Left lung (tissue), 4 donors: ENCODE measurements at regions not wholly inside any gene's neighbourhood (a gene's known extent, or its start where the extent isn't known, plus 50 kb on each side); places are given as distances from the start of the nearest gene placed in this dataset.
"Not testable (repeated sequence)": the region's sequence is repeated elsewhere in the genome, so short reads cannot be mapped to it uniquely, and the experiment has no call there.

Experiments used
- ATAC-seq: fragments of 200-7000 bp; cut with Tn5 transposase; one replicate; pipeline ENCODE4 v1.9.1; 2020; ENCODE audit warnings: moderate library complexity
- DNase-seq, 4 donors: peaks; one replicate each; pipeline ENCODE4 v3.0.0-alpha.2; 2013 to 2020
- H3K27ac ChIP-seq, 2 donors: fragments of 200-600 bp; sonication (generic) in 1 of 2; one replicate each; pipeline versions ENCODE4 v1.5.0 to v1.8.0; 2020 to 2021
- H3K27me3 ChIP-seq, 2 donors: fragments of 200-600 bp; sonication (generic) in 1 of 2; one replicate each; pipeline versions ENCODE4 v1.5.0 to v1.8.0; 2020 to 2021
- H3K36me3 ChIP-seq, 2 donors: fragments of 200-600 bp; sonication (generic) in 1 of 2; one replicate each; pipeline versions ENCODE4 v1.5.0 to v1.8.0; 2020 to 2021
- H3K4me1 ChIP-seq, 2 donors: fragments of 200-600 bp; one replicate each; pipeline ENCODE4 v1.8.0; 2021
- H3K4me3 ChIP-seq, 2 donors: fragments of 200-600 bp; sonication (generic) in 1 of 2; one replicate each; pipeline versions ENCODE4 v1.5.0 to v1.8.0; 2020 to 2021; ENCODE audit warnings: mild to moderate bottlenecking in 1 of 2
- H3K9me3 ChIP-seq, 2 donors: fragments of 200-600 bp; sonication (generic) in 1 of 2; one replicate each; pipeline versions ENCODE4 v1.5.0 to v1.8.0; 2020 to 2021
- intact Hi-C, 2 donors: fragments of 100-400 bp; cut with DNase I; formaldehyde crosslinking; loops; one replicate each; pipeline versions ENCODE4 v1.11.2 to v1.14.2; 2022
- TF ChIP-seq, protein P1 (sequence below), 2 donors: fragments of 200-600 bp; sonication (generic) in 1 of 2; IDR thresholded peaks; one replicate each; pipeline versions ENCODE4 v1.5.0 to v1.8.0; 2021; ENCODE audit warnings: antibody characterized with exemption in 2 of 2
- donor health status: DM: no; HTN: yes; CAD: no.
- donor health status: DM: no; HTN: no; CAD: no.

DNA sequence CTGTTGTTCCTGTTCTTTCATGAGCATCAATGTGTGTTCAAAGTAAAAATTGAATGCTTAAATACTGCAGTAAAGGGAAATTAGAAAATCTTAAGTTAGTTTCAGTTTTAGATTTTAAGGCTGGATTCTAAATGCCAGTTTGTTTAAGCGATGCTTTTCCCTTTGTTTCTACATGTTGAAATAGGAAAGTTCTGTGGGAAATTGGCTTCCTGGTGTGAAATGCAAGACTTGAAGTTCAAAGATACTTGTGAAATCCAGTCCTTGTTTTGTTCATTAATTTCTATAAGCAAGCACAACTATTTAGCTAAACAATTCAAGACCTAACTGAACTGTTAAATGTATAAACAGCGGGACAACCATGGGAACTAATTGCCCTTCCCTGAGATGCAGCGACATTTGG, 149.1 kb downstream of the LYPLAL1 start:
- Histone ChIP-seq H3K27ac (no peak overlapping the region), H3K4me1 (peaks cover 0 to 4% of the 10 kb centered on the region in 2 donors), H3K36me3 (no peaks in the 10 kb centered on the region), H3K27me3 (no peaks in the 10 kb centered on the region), H3K9me3 (no peaks in the 10 kb centered on the region), H3K4me3 (no peak overlapping the region)
- TF ChIP-seq, protein P1, sequence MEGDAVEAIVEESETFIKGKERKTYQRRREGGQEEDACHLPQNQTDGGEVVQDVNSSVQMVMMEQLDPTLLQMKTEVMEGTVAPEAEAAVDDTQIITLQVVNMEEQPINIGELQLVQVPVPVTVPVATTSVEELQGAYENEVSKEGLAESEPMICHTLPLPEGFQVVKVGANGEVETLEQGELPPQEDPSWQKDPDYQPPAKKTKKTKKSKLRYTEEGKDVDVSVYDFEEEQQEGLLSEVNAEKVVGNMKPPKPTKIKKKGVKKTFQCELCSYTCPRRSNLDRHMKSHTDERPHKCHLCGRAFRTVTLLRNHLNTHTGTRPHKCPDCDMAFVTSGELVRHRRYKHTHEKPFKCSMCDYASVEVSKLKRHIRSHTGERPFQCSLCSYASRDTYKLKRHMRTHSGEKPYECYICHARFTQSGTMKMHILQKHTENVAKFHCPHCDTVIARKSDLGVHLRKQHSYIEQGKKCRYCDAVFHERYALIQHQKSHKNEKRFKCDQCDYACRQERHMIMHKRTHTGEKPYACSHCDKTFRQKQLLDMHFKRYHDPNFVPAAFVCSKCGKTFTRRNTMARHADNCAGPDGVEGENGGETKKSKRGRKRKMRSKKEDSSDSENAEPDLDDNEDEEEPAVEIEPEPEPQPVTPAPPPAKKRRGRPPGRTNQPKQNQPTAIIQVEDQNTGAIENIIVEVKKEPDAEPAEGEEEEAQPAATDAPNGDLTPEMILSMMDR (IDR thresholded peaks at IDR 0.05) = no peak
- DNase-seq (no peak), ATAC-seq (no peak)
- intact Hi-C loops = no loop called here

DNA sequence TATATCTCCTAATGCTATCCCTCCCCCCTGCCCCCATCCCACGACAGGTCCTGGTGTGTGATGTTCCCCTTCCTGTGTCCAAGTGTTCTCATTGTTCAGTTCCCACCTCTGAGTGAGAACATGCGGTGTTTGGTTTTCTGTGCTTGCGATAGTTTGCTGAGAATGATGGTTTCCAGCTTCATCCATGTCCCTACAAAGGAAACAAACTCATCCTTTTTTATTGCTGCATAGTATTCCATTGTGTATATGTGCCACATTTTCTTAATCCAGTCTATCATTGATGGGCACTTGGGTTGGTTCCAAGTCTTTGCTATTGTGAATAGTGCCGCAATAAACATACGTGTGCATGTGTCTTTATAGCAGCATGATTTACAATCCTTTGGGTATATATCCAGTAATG, 146.9 kb downstream of the LYPLAL1 start:
- ATAC-seq, H3K36me3 ChIP-seq, DNase-seq, intact Hi-C loops, H3K4me3 ChIP-seq, H3K27ac ChIP-seq, H3K27me3 ChIP-seq, H3K4me1 ChIP-seq: not testable (repeated sequence)
- peaks cover 0 to 10% of the 10 kb centered on the region in 2 donors for H3K9me3 ChIP-seq

DNA sequence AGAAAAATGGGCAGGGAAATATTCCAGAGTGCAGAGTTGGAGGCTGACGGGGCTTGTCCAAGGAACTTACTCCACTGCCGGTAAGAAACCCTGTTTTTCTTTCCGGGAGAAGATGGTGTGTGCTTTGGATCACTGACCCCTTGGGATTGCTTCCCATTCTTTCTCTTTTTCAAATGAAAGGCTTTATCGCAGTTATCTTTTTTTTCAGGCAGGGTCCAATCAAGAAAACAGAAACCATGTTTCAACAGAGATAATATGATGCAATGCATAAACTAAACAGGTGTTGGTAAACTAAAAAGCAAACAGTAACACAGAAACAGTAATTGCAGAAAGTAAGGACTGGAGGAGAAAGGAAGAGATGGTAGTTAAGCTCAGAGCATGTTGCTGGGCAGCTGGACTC, 145.1 kb downstream of the LYPLAL1 start:
- Histone ChIP-seq H3K36me3 (no peaks in the 10 kb centered on the region), H3K27ac (no peak overlapping the region), H3K4me1 (no peaks in the 10 kb centered on the region), H3K4me3 (no peak overlapping the region), H3K27me3 (no peaks in the 10 kb centered on the region), H3K9me3 (peaks cover 0 to 10% of the 10 kb centered on the region in 2 donors)
- intact Hi-C loops = no loop called here
- DNase-seq = no peak
- no peak for ATAC-seq
- TF ChIP-seq, protein P1 (IDR thresholded peaks at IDR 0.05) = no peak

DNA sequence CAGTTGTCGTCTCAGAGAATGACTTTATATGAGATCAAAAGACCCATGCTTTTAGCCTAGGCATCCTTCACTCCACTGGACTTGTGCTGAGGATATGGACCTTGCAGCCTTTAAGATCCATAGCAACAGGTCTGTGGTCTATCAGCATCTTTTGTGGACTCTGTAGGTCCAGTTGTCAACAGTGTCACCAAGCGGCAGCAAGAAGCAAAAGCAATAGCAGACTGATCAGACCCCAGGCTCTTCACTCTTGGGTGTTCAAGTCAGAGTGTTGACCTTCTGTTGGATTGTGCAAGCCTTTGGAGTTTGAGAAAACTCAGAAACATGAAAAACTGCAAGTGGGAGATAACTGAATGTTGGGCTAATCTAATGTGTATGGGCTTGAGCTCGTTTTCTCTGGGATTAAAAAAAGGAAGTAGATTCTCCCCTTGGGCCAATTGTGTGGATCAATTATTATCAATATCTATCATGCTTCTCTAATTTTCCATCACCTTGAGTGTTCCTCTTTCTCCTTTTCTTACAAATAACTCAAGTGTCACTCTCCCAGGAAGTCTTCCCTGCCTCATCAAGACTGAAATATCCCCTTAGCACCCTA, 144.2 kb downstream of the LYPLAL1 start:
- Histone ChIP-seq H3K27me3 (no peaks in the 10 kb centered on the region), H3K4me3 (no peak overlapping the region), H3K4me1 (no peaks in the 10 kb centered on the region), H3K27ac (no peak overlapping the region), H3K9me3 (peaks cover 0 to 10% of the 10 kb centered on the region in 2 donors), H3K36me3 (no peaks in the 10 kb centered on the region)
- intact Hi-C loops = no loop called here
- peak in 1 of 4 donors; percentile 35 for DNase-seq
- TF ChIP-seq, protein P1 (IDR thresholded peaks at IDR 0.05) = no peak
- peak; percentile 82 for ATAC-seq

DNA sequence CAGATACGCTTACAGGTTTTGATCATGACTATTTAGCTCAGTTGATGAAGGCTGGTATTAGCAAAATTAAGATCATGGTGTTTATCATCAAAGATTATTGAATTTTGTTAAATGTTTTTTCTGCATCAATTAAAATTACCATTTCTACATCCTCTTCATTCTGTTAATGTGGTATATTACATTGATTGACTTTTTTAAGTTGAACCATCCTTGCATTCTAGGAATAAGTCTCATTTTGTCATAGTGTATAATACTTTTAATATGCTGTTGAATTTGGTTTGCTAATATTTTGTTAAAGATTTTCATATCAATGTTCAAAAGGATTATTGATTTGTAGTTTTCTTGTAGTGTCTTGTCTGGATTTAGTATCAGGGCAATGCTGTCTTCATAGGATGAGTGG, 142.4 kb downstream of the LYPLAL1 start:
- intact Hi-C loops = no loop called here
- peaks cover 0 to 4% of the 10 kb centered on the region in 2 donors for H3K4me1 ChIP-seq
- H3K9me3 ChIP-seq = peaks cover 0 to 10% of the 10 kb centered on the region in 2 donors
- no peak overlapping the region for H3K4me3 ChIP-seq
- DNase-seq = no peak
- no peaks in the 10 kb centered on the region for H3K36me3 ChIP-seq
- H3K27ac ChIP-seq = no peak overlapping the region
- H3K27me3 ChIP-seq = no peaks in the 10 kb centered on the region
- ATAC-seq = no peak
- TF ChIP-seq, protein P1 (IDR thresholded peaks at IDR 0.05) = no peak

DNA sequence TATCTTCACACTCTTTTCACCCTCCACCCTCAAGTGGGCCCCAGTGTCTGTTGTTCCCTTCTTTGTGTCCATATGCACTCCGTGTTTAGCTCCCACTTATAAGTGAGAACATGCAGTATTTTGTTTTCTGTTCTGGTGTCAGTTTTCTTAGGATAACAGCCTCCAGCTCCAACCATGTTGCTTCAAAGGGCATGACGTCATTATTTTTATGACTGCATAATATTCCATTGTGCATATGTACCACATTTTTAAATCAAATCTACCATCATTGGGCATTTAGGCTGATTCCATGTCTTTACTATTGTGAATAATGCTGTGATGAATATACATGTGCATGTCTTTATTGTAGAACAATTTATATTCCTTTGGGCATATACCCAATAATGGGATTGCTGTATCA, 140.3 kb downstream of the LYPLAL1 start:
- TF ChIP-seq, protein P1 (IDR thresholded peaks at IDR 0.05) = no peak
- no peaks in the 10 kb centered on the region for H3K27me3 ChIP-seq
- no peak overlapping the region for H3K4me3 ChIP-seq
- intact Hi-C loops = no loop called here
- peaks cover 0 to 4% of the 10 kb centered on the region in 2 donors for H3K4me1 ChIP-seq
- no peaks in the 10 kb centered on the region for H3K36me3 ChIP-seq
- peaks cover 0 to 10% of the 10 kb centered on the region in 2 donors for H3K9me3 ChIP-seq
- ATAC-seq = no peak
- DNase-seq = no peak
- no peak overlapping the region for H3K27ac ChIP-seq
